ENCODE measurements at regions not wholly inside any gene's neighbourhood (a gene's known extent, or its start where the extent isn't known, plus 50 kb on each side); places are given as distances from the start of the nearest gene placed in this dataset.

GRCh38 chr4:38213083-38213805, 253.0 kb downstream of the PTTG2 start:
- no peaks in the 10 kb centered on the region for H3K79me2 ChIP-seq (ENCODE audit: insufficient read depth, low read length)
- no peak overlapping the region for H3K4me3 ChIP-seq (ENCODE audit: insufficient read depth, low read length, poor library complexity, severe bottlenecking)
- H3K27ac ChIP-seq (ENCODE audit: low read depth, low read length) = no peak overlapping the region
- H3K9me2 ChIP-seq (replicated peaks; ENCODE audit: insufficient read depth, low read length) = no peaks in the 10 kb centered on the region
- H3K9me3 ChIP-seq (ENCODE audit: insufficient read depth, low read length) = no peaks in the 10 kb centered on the region
- no peak overlapping the region for H3K9ac ChIP-seq (ENCODE audit: low read length)
- no peaks in the 10 kb centered on the region for H3K27me3 ChIP-seq (ENCODE audit: low read length)
- no peak overlapping the region for H3K4me2 ChIP-seq (ENCODE audit: low read depth, low read length, poor library complexity, severe bottlenecking)
- no peaks in the 10 kb centered on the region for H4K20me1 ChIP-seq (ENCODE audit: low read depth, low read length)
- no peak overlapping the region for H2AFZ ChIP-seq (ENCODE audit: low read depth, low read length, severe bottlenecking)
- H3F3A ChIP-seq (ENCODE audit: insufficient read depth) = no peaks in the 10 kb centered on the region
- TF ChIP-seq EZH2phosphoT487 (conservative IDR thresholded peaks at IDR 0.05; ENCODE audit: low read length) (no peak), CTCF (IDR thresholded peaks at IDR 0.05; ENCODE audit: insufficient read depth, low read length, poor library complexity, severe bottlenecking) (no peak)
- H3K36me3 ChIP-seq (ENCODE audit: low read length) = no peaks in the 10 kb centered on the region

DNA sequence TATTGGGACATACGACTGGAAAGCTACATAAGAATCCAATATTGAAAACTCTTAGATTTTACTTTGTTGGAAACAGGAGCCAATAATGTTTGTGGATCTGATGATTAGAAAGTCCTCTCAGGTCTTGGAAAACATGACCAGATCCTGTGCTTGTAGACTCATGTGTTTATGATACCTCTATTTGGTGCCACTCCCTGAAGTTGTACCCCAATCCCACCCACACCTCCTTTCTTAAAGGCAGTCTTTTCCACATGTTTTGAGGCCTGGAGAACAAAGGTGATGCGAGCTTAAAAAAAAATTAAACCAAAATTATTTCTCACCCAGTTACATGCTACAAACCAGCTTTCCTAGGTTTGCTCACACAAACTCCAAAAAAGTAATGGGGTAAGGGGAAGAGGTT, 262.7 kb downstream of the PTTG2 start:
- Histone ChIP-seq H3K79me2 (ENCODE audit: insufficient read depth, low read length) (no peaks in the 10 kb centered on the region), H3K9me3 (ENCODE audit: insufficient read depth, low read length) (no peaks in the 10 kb centered on the region), H3K27ac (ENCODE audit: low read depth, low read length) (no peak overlapping the region), H2AFZ (ENCODE audit: low read depth, low read length, severe bottlenecking) (no peak overlapping the region), H3K36me3 (ENCODE audit: low read length) (no peaks in the 10 kb centered on the region), H3K27me3 (ENCODE audit: low read length) (no peaks in the 10 kb centered on the region), H3K4me2 (ENCODE audit: low read depth, low read length, poor library complexity, severe bottlenecking) (no peak overlapping the region), H3K4me3 (ENCODE audit: insufficient read depth, low read length, poor library complexity, severe bottlenecking) (no peak overlapping the region), H4K20me1 (ENCODE audit: low read depth, low read length) (no peaks in the 10 kb centered on the region), H3K9ac (ENCODE audit: low read length) (no peak overlapping the region), H3K9me2 (replicated peaks; ENCODE audit: insufficient read depth, low read length) (no peaks in the 10 kb centered on the region), H3F3A (ENCODE audit: insufficient read depth) (no peaks in the 10 kb centered on the region)
- no peak for TF ChIP-seq CTCF (IDR thresholded peaks at IDR 0.05; ENCODE audit: insufficient read depth, low read length, poor library complexity, severe bottlenecking)
- TF ChIP-seq EZH2phosphoT487 (conservative IDR thresholded peaks at IDR 0.05; ENCODE audit: low read length) = no peak

DNA sequence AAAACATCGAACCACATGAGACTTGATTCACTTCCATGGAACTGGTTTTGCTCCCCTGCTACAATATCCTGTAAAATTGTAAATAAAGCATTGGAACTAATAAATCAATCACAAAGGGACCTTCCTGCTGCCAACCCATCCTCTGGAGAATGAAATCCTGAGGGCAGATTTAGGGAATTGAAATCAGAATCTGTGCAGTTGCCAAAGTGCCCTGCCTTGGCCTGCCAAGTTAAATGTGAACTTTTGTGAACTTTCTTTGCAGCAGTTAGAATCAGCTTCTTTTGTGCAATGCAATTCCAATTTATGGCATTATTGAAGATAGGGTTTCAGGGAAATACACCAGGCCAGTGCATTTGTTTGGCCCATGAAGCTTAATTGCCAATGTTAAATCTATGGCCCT, 263.1 kb downstream of the PTTG2 start:
- TF ChIP-seq EZH2phosphoT487 (conservative IDR thresholded peaks at IDR 0.05; ENCODE audit: low read length) (no peak), CTCF (IDR thresholded peaks at IDR 0.05; ENCODE audit: insufficient read depth, low read length, poor library complexity, severe bottlenecking) (no peak)
- Histone ChIP-seq H3K36me3 (ENCODE audit: low read length) (no peaks in the 10 kb centered on the region), H3K27me3 (ENCODE audit: low read length) (no peaks in the 10 kb centered on the region), H3K9me2 (replicated peaks; ENCODE audit: insufficient read depth, low read length) (no peaks in the 10 kb centered on the region), H2AFZ (ENCODE audit: low read depth, low read length, severe bottlenecking) (no peak overlapping the region), H3K9me3 (ENCODE audit: insufficient read depth, low read length) (no peaks in the 10 kb centered on the region), H3K4me2 (ENCODE audit: low read depth, low read length, poor library complexity, severe bottlenecking) (no peak overlapping the region), H3K9ac (ENCODE audit: low read length) (no peak overlapping the region), H4K20me1 (ENCODE audit: low read depth, low read length) (no peaks in the 10 kb centered on the region), H3K4me3 (ENCODE audit: insufficient read depth, low read length, poor library complexity, severe bottlenecking) (no peak overlapping the region), H3K79me2 (ENCODE audit: insufficient read depth, low read length) (no peaks in the 10 kb centered on the region), H3F3A (ENCODE audit: insufficient read depth) (no peaks in the 10 kb centered on the region), H3K27ac (ENCODE audit: low read depth, low read length) (no peak overlapping the region)

All from SU-DHL-6 (cell line).